ENCODE measurements at regions not wholly inside any gene's neighbourhood (a gene's known extent, or its start where the extent isn't known, plus 50 kb on each side); places are given as distances from the start of the nearest gene placed in this dataset.

GRCh38 chr6:51105357-51105756 is 286.7 kb downstream of the TFAP2B start:
- TF ChIP-seq POLR2A (IDR thresholded peaks at IDR 0.05) = no peak
- no peak for TF ChIP-seq EP300 (IDR thresholded peaks at IDR 0.05)
- no peak for TF ChIP-seq CTCF (IDR thresholded peaks at IDR 0.05)
- TF ChIP-seq POLR2AphosphoS5 (IDR thresholded peaks at IDR 0.05) = no peak
- Histone ChIP-seq H3K4me1 (no peaks in the 10 kb centered on the region), H3K27me3 (no peaks in the 10 kb centered on the region), H3K9me3 (no peaks in the 10 kb centered on the region), H3K36me3 (no peaks in the 10 kb centered on the region), H3K4me3 (no peak overlapping the region), H3K27ac (no peak overlapping the region)
- WGBS = 78% methylated on average over 1 of the region's 1 CpG
- no peak for DNase-seq (ENCODE audit: low spot score in 2 of 2)

GRCh38 chr6:51107769-51108203 is 289.1 kb downstream of the TFAP2B start:
- no peaks in the 10 kb centered on the region for H3K9me3 ChIP-seq
- H3K4me1 ChIP-seq = no peaks in the 10 kb centered on the region
- no peak for DNase-seq (ENCODE audit: low spot score in 2 of 2)
- H3K27ac ChIP-seq = no peak overlapping the region
- WGBS = 72% methylated on average over 2 of the region's 2 CpGs
- TF ChIP-seq POLR2A (IDR thresholded peaks at IDR 0.05) = no peak
- TF ChIP-seq EP300 (IDR thresholded peaks at IDR 0.05) = no peak
- no peaks in the 10 kb centered on the region for H3K36me3 ChIP-seq
- no peaks in the 10 kb centered on the region for H3K27me3 ChIP-seq
- no peak overlapping the region for H3K4me3 ChIP-seq

GRCh38 chr6:51108563-51109234 is 290.0 kb downstream of the TFAP2B start:
- no peak for TF ChIP-seq POLR2AphosphoS5 (IDR thresholded peaks at IDR 0.05)
- no peak for TF ChIP-seq EP300 (IDR thresholded peaks at IDR 0.05)
- TF ChIP-seq POLR2A (IDR thresholded peaks at IDR 0.05) = no peak
- no peak for TF ChIP-seq CTCF (IDR thresholded peaks at IDR 0.05)
- DNase-seq (ENCODE audit: low spot score in 2 of 2) = no peak
- H3K36me3 ChIP-seq = no peaks in the 10 kb centered on the region
- H3K27ac ChIP-seq = peak overlapping the region; percentile 38
- H3K9me3 ChIP-seq = no peaks in the 10 kb centered on the region
- no peak overlapping the region for H3K4me3 ChIP-seq
- H3K4me1 ChIP-seq = no peaks in the 10 kb centered on the region
- no peaks in the 10 kb centered on the region for H3K27me3 ChIP-seq
- WGBS = 48% methylated on average over 4 of the region's 4 CpGs

- Histone ChIP-seq H3K4me3 (no peak overlapping the region), H3K27me3 (no peaks in the 10 kb centered on the region), H3K9me3 (no peaks in the 10 kb centered on the region), H3K36me3 (no peaks in the 10 kb centered on the region), H3K4me1 (no peaks in the 10 kb centered on the region), H3K27ac (no peak overlapping the region)
- TF ChIP-seq POLR2AphosphoS5 (IDR thresholded peaks at IDR 0.05) (no peak), CTCF (IDR thresholded peaks at IDR 0.05) (no peak), EP300 (IDR thresholded peaks at IDR 0.05) (no peak), POLR2A (IDR thresholded peaks at IDR 0.05) (no peak)
- 51% methylated on average over 5 of the region's 5 CpGs for WGBS
- DNase-seq (ENCODE audit: low spot score in 2 of 2) = no peak
Observed at GRCh38 chr6:51112731-51113130, 294.1 kb downstream of the TFAP2B start.

- no peak for DNase-seq (ENCODE audit: low spot score in 2 of 2)
- H3K36me3 ChIP-seq = no peaks in the 10 kb centered on the region
- 78% methylated on average over 3 of the region's 3 CpGs for WGBS
- H3K4me1 ChIP-seq = no peaks in the 10 kb centered on the region
- TF ChIP-seq CTCF (IDR thresholded peaks at IDR 0.05) = no peak
- no peak for TF ChIP-seq POLR2AphosphoS5 (IDR thresholded peaks at IDR 0.05)
- no peak for TF ChIP-seq POLR2A (IDR thresholded peaks at IDR 0.05)
- no peak for TF ChIP-seq EP300 (IDR thresholded peaks at IDR 0.05)
- no peaks in the 10 kb centered on the region for H3K27me3 ChIP-seq
- no peaks in the 10 kb centered on the region for H3K9me3 ChIP-seq
- no peak overlapping the region for H3K27ac ChIP-seq
- H3K4me3 ChIP-seq = no peak overlapping the region
Observed at GRCh38 chr6:51116723-51117122, 298.1 kb downstream of the TFAP2B start.

GRCh38 chr6:51118792-51119191 is 300.1 kb downstream of the TFAP2B start:
- Histone ChIP-seq H3K27me3 (no peaks in the 10 kb centered on the region), H3K4me1 (no peaks in the 10 kb centered on the region), H3K36me3 (no peaks in the 10 kb centered on the region), H3K9me3 (no peaks in the 10 kb centered on the region), H3K27ac (no peak overlapping the region), H3K4me3 (no peak overlapping the region)
- DNase-seq (ENCODE audit: low spot score in 2 of 2) = no peak
- TF ChIP-seq CTCF (IDR thresholded peaks at IDR 0.05) (no peak), POLR2AphosphoS5 (IDR thresholded peaks at IDR 0.05) (no peak), EP300 (IDR thresholded peaks at IDR 0.05) (no peak), POLR2A (IDR thresholded peaks at IDR 0.05) (no peak)
- 53% methylated on average over 3 of the region's 3 CpGs for WGBS

All from suprapubic skin (tissue), 4 donors.